Neural cell (in vitro differentiated cells): ENCODE measurements at regions not wholly inside any gene's neighbourhood (a gene's known extent, or its start where the extent isn't known, plus 50 kb on each side); places are given as distances from the start of the nearest gene placed in this dataset.
"Not testable (repeated sequence)": the region's sequence is repeated elsewhere in the genome, so short reads cannot be mapped to it uniquely, and the experiment has no call there.

ENCODE experiments used
- H2AFZ ChIP-seq: fragments of 200-600, 300-800 bp; sonication (generic), shearing (Covaris generic); 2 replicates; pipeline ENCODE4 v1.6.0; 2014; ENCODE audit warnings: low read depth, mild to moderate bottlenecking, antibody characterized with exemption, low read length, moderate library complexity
- H3F3A ChIP-seq: fragments of 200-600 bp; shearing (Covaris generic); 2 replicates; pipeline ENCODE4 v1.6.1; 2016; ENCODE audit warnings: mild to moderate bottlenecking, moderate library complexity, mixed read lengths, antibody characterized with exemption, low read length; ENCODE audit not compliant: insufficient read depth, poor library complexity, severe bottlenecking
- H3K27ac ChIP-seq: fragments of 200-600, 300-800 bp; sonication (generic), shearing (Covaris generic); 2 replicates; pipeline ENCODE4 v1.5.1; 2014; ENCODE audit warnings: mild to moderate bottlenecking, low read length, moderate library complexity
- H3K27me3 ChIP-seq: fragments of 300-800, 200-600 bp; sonication (generic), shearing (Covaris generic); 2 replicates; pipeline ENCODE4 v1.6.0; 2014; ENCODE audit warnings: mild to moderate bottlenecking, low read depth, low read length, moderate library complexity; ENCODE audit not compliant: insufficient read depth
- H3K36me3 ChIP-seq: fragments of 300-800, 200-600 bp; sonication (generic), shearing (Covaris generic); 2 replicates; pipeline ENCODE4 v1.5.1; 2014; ENCODE audit warnings: mild to moderate bottlenecking, antibody characterized with exemption, low read length, moderate library complexity; ENCODE audit not compliant: insufficient read depth
- H3K4me2 ChIP-seq: fragments of 300-800, 200-600 bp; sonication (generic), shearing (Covaris generic); 2 replicates; pipeline ENCODE4 v1.6.0; 2014; ENCODE audit warnings: mild to moderate bottlenecking, low read length
- H3K4me3 ChIP-seq: fragments of 300-800, 200-600 bp; sonication (generic), shearing (Covaris generic); 2 replicates; pipeline ENCODE4 v1.5.1; 2014; ENCODE audit warnings: mild to moderate bottlenecking, low read length, moderate library complexity
- H3K79me2 ChIP-seq: fragments of 200-600 bp; shearing (Covaris generic); replicated peaks from 2 replicates; pipeline ENCODE4 v1.6.0; 2014; ENCODE audit warnings: mild to moderate bottlenecking, low read length, moderate library complexity; ENCODE audit not compliant: insufficient read depth
- H3K9ac ChIP-seq: fragments of 300-800, 200-600 bp; sonication (generic), shearing (Covaris generic); 2 replicates; pipeline ENCODE4 v1.6.1; 2016; ENCODE audit warnings: mild to moderate bottlenecking, low read length, mixed read lengths
- H3K9me2 ChIP-seq: fragments of 200-600 bp; shearing (Covaris generic); 2 replicates; pipeline ENCODE4 v1.6.1; 2016; ENCODE audit warnings: mild to moderate bottlenecking, low read length, mixed read lengths; ENCODE audit not compliant: insufficient read depth
- H3K9me3 ChIP-seq: fragments of 200-600, 300-800 bp; sonication (generic), shearing (Covaris generic); 2 replicates; pipeline ENCODE4 v1.6.1; 2016; ENCODE audit warnings: mild to moderate bottlenecking, mixed run types, low read length, moderate library complexity, mixed read lengths
- H4K20me1 ChIP-seq: fragments of 200-600 bp; shearing (Covaris generic); 2 replicates; pipeline ENCODE4 v1.6.1; 2016; ENCODE audit warnings: mild to moderate bottlenecking, mixed run types; ENCODE audit not compliant: insufficient read depth
- EP300 ChIP-seq: fragments of 450-650 bp; conservative IDR thresholded peaks from 2 replicates; pipeline ENCODE4 v1.6.1; 2014; ENCODE audit warnings: antibody characterized with exemption, mild to moderate bottlenecking, moderate library complexity; ENCODE audit not compliant: poor library complexity, severe bottlenecking
- EZH2 ChIP-seq: fragments of 200-600, 300-800 bp; shearing (Covaris generic), sonication (generic); IDR thresholded peaks from 2 replicates; pipeline ENCODE4 v1.6.1; 2014; ENCODE audit warnings: antibody characterized with exemption, low read length, borderline replicate concordance, mild to moderate bottlenecking; ENCODE audit not compliant: insufficient read depth, poor library complexity, severe bottlenecking
- MXI1 ChIP-seq: fragments of 450-650 bp; conservative IDR thresholded peaks from 2 replicates; pipeline ENCODE4 v1.6.1; 2014; ENCODE audit warnings: antibody characterized with exemption, mild to moderate bottlenecking; ENCODE audit not compliant: poor library complexity, severe bottlenecking
- POLR2AphosphoS5 ChIP-seq: IDR thresholded peaks from 2 replicates; pipeline ENCODE4 v1.6.1; 2012
- RAD21 ChIP-seq: fragments of 450-650 bp; conservative IDR thresholded peaks from 2 replicates; pipeline ENCODE4 v1.6.1; 2014; ENCODE audit warnings: antibody characterized with exemption, mild to moderate bottlenecking, moderate library complexity
- SMC3 ChIP-seq: fragments of 450-650 bp; conservative IDR thresholded peaks from 2 replicates; pipeline ENCODE4 v1.6.1; 2014; ENCODE audit warnings: antibody characterized with exemption, mild to moderate bottlenecking, moderate library complexity; ENCODE audit not compliant: poor library complexity
- TAF1 ChIP-seq: IDR thresholded peaks from 2 replicates; pipeline ENCODE4 v1.6.1; 2012; ENCODE audit warnings: low read depth
- TF ChIP-seq, protein P1 (sequence below): fragments of 450-650 bp; IDR thresholded peaks from 2 replicates; pipeline ENCODE4 v1.5.1; 2014; ENCODE audit warnings: antibody characterized with exemption, mild to moderate bottlenecking, moderate library complexity; ENCODE audit not compliant: poor library complexity, severe bottlenecking
- TF ChIP-seq, protein P2 (sequence below): IDR thresholded peaks from 2 replicates; pipeline ENCODE4 v1.6.1; 2012; ENCODE audit warnings: borderline replicate concordance

DNA sequence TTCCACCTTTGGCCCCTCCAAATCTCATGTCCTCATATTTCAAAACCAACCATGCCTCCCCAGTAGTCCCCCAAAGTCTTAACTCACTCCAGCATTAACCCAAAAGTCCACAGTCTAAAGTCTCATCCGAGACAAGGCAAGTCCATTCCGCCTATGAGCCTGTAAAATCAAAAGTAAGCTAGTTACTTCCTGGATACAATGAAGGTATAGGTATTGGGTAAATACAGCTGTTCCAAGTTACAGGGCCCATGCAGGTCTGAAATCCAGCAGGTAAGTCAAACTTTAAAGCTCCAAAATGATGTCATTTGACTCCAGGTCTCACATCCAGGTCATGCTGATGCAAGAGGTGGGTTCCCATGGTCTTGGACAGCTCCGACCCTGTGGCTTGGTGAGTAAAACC is 1640.1 kb upstream of the LRRTM3 start:
- H3K36me3 ChIP-seq, H3K4me2 ChIP-seq, H3K27me3 ChIP-seq, H3K9me3 ChIP-seq, H3K79me2 ChIP-seq, H3F3A ChIP-seq, H3K9ac ChIP-seq, H4K20me1 ChIP-seq, H3K27ac ChIP-seq, H3K4me3 ChIP-seq, H3K9me2 ChIP-seq, H2AFZ ChIP-seq: not testable (repeated sequence)

DNA sequence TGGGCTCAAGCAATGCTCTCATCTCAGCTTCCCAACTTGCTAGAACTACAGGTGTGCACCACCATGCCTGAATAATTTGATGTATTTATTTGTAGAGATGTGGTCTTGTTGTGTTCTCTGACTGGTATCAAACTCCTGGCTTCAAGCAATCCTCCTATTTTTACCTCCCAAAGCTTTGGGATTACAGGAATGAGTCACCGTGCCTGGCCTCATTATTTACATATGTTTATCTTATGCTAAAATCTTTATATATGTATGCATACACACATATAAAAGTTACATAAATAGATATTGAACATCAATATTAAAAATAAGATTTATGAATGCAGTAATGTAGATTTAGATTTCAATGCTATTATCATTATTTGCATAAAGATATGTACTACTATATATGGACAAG is 1634.5 kb upstream of the LRRTM3 start:
- Histone ChIP-seq H4K20me1 (no peaks in the 10 kb centered on the region), H3K27me3 (no peaks in the 10 kb centered on the region), H3K9me3 (no peaks in the 10 kb centered on the region), H3K4me3 (no peak overlapping the region), H3F3A (no peaks in the 10 kb centered on the region), H3K9me2 (no peaks in the 10 kb centered on the region), H2AFZ (no peak overlapping the region), H3K79me2 (no peaks in the 10 kb centered on the region), H3K36me3 (no peaks in the 10 kb centered on the region), H3K4me2 (no peak overlapping the region), H3K9ac (no peak overlapping the region), H3K27ac (no peak overlapping the region)
- TF ChIP-seq TAF1 (no peak), EP300 (no peak), RAD21 (no peak), MXI1 (no peak), EZH2 (no peak), SMC3 (no peak), POLR2AphosphoS5 (no peak)
- TF ChIP-seq, protein P1, sequence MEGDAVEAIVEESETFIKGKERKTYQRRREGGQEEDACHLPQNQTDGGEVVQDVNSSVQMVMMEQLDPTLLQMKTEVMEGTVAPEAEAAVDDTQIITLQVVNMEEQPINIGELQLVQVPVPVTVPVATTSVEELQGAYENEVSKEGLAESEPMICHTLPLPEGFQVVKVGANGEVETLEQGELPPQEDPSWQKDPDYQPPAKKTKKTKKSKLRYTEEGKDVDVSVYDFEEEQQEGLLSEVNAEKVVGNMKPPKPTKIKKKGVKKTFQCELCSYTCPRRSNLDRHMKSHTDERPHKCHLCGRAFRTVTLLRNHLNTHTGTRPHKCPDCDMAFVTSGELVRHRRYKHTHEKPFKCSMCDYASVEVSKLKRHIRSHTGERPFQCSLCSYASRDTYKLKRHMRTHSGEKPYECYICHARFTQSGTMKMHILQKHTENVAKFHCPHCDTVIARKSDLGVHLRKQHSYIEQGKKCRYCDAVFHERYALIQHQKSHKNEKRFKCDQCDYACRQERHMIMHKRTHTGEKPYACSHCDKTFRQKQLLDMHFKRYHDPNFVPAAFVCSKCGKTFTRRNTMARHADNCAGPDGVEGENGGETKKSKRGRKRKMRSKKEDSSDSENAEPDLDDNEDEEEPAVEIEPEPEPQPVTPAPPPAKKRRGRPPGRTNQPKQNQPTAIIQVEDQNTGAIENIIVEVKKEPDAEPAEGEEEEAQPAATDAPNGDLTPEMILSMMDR = no peak
- TF ChIP-seq, protein P2, sequence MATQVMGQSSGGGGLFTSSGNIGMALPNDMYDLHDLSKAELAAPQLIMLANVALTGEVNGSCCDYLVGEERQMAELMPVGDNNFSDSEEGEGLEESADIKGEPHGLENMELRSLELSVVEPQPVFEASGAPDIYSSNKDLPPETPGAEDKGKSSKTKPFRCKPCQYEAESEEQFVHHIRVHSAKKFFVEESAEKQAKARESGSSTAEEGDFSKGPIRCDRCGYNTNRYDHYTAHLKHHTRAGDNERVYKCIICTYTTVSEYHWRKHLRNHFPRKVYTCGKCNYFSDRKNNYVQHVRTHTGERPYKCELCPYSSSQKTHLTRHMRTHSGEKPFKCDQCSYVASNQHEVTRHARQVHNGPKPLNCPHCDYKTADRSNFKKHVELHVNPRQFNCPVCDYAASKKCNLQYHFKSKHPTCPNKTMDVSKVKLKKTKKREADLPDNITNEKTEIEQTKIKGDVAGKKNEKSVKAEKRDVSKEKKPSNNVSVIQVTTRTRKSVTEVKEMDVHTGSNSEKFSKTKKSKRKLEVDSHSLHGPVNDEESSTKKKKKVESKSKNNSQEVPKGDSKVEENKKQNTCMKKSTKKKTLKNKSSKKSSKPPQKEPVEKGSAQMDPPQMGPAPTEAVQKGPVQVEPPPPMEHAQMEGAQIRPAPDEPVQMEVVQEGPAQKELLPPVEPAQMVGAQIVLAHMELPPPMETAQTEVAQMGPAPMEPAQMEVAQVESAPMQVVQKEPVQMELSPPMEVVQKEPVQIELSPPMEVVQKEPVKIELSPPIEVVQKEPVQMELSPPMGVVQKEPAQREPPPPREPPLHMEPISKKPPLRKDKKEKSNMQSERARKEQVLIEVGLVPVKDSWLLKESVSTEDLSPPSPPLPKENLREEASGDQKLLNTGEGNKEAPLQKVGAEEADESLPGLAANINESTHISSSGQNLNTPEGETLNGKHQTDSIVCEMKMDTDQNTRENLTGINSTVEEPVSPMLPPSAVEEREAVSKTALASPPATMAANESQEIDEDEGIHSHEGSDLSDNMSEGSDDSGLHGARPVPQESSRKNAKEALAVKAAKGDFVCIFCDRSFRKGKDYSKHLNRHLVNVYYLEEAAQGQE = no peak

DNA sequence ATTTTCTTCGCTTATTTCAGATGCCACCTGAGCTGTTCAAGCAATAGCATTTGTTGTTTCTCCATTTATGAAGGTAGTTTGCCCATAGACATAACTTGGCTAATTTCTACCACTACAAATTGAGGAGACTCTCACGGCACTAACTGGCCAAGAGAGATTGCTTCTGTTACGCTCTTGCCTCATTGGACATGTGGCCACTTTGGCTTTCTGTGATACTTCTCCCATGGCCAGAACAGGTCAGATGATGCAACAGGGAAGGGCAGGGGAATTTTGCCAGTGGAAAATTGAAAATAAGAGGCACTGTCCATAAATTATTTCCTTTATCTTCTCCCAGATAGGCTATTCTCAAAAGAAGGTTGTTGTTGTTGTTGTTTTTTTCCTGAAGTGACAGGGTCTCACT is 1633.3 kb upstream of the LRRTM3 start:
- no peaks in the 10 kb centered on the region for H3K36me3 ChIP-seq
- H3K27ac ChIP-seq = no peak overlapping the region
- H3K4me2 ChIP-seq = no peak overlapping the region
- H3K79me2 ChIP-seq = no peaks in the 10 kb centered on the region
- H3F3A ChIP-seq = no peaks in the 10 kb centered on the region
- H3K9ac ChIP-seq = no peak overlapping the region
- H3K4me3 ChIP-seq = no peak overlapping the region
- H3K9me2 ChIP-seq = no peaks in the 10 kb centered on the region
- H2AFZ ChIP-seq = no peak overlapping the region
- no peaks in the 10 kb centered on the region for H3K27me3 ChIP-seq
- H4K20me1 ChIP-seq = no peaks in the 10 kb centered on the region
- H3K9me3 ChIP-seq = no peaks in the 10 kb centered on the region
- TF ChIP-seq, protein P2 = no peak
- no peak for TF ChIP-seq RAD21
- TF ChIP-seq, protein P1 = no peak
- TF ChIP-seq EP300 = no peak
- TF ChIP-seq EZH2 = no peak
- no peak for TF ChIP-seq TAF1
- no peak for TF ChIP-seq MXI1
- TF ChIP-seq SMC3 = no peak
- no peak for TF ChIP-seq POLR2AphosphoS5
